Left ventricle myocardium inferior (tissue), 1 donor: ENCODE measurements at regions not wholly inside any gene's neighbourhood (a gene's known extent, or its start where the extent isn't known, plus 50 kb on each side); places are given as distances from the start of the nearest gene placed in this dataset.

Experiments used
- DNase-seq: peaks from one replicate; pipeline ENCODE4 v3.0.0-alpha.2; 2020
- H3K27ac ChIP-seq: fragments of 200-600 bp; replicated peaks from 2 replicates; pipeline ENCODE4 v1.8.0; 2021
- H3K27me3 ChIP-seq: fragments of 200-600 bp; 2 replicates; pipeline ENCODE4 v1.8.0; 2021; ENCODE audit warnings: low read depth
- H3K36me3 ChIP-seq: fragments of 200-600 bp; 2 replicates; pipeline ENCODE4 v1.8.0; 2021
- H3K4me1 ChIP-seq: fragments of 200-600 bp; 2 replicates; pipeline ENCODE4 v1.8.0; 2021
- H3K4me3 ChIP-seq: fragments of 200-600 bp; 2 replicates; pipeline ENCODE4 v1.8.0; 2021; ENCODE audit warnings: mild to moderate bottlenecking, moderate library complexity
- H3K9me3 ChIP-seq: fragments of 200-600 bp; replicated peaks from 2 replicates; pipeline ENCODE4 v1.8.0; 2021
- CTCF ChIP-seq: fragments of 200-600 bp; IDR thresholded peaks from 2 replicates; pipeline ENCODE4 v1.8.0; 2021; ENCODE audit warnings: antibody characterized with exemption, mild to moderate bottlenecking, borderline replicate concordance
- intact Hi-C: fragments of 100-400 bp; cut with micrococcal nuclease; formaldehyde crosslinking; loops from one replicate; pipeline ENCODE4 v1.11.0; 2022
- donor health status: DM: no; HTN: yes; CAD: no; lungs with severe emphysema.

- no peak for DNase-seq
- Histone ChIP-seq H3K9me3 (peaks cover 18% of the 10 kb centered on the region), H3K27me3 (no peaks in the 10 kb centered on the region), H3K27ac (no peak overlapping the region), H3K36me3 (no peaks in the 10 kb centered on the region), H3K4me1 (no peaks in the 10 kb centered on the region), H3K4me3 (no peak overlapping the region)
- TF ChIP-seq CTCF: no peak
- intact Hi-C loops: no loop called here
Measured at GRCh38 chr5:159549046-159549445, 218.8 kb upstream of the IL12B start.

GRCh38 chr5:159550951-159551350, 220.7 kb upstream of the IL12B start:
- Histone ChIP-seq H3K27ac (no peak overlapping the region), H3K27me3 (no peaks in the 10 kb centered on the region), H3K36me3 (no peaks in the 10 kb centered on the region), H3K4me3 (no peak overlapping the region), H3K9me3 (peaks cover 18% of the 10 kb centered on the region), H3K4me1 (no peaks in the 10 kb centered on the region)
- intact Hi-C loops: no loop called here
- no peak for TF ChIP-seq CTCF
- DNase-seq: no peak

GRCh38 chr5:159552751-159553150, 222.5 kb upstream of the IL12B start:
- TF ChIP-seq CTCF: no peak
- Histone ChIP-seq H3K4me1 (no peaks in the 10 kb centered on the region), H3K27me3 (no peaks in the 10 kb centered on the region), H3K36me3 (no peaks in the 10 kb centered on the region), H3K9me3 (peaks cover 9% of the 10 kb centered on the region), H3K4me3 (no peak overlapping the region), H3K27ac (no peak overlapping the region)
- intact Hi-C loops: no loop called here
- DNase-seq: no peak

- no peak for TF ChIP-seq CTCF
- no peaks in the 10 kb centered on the region for H3K36me3 ChIP-seq
- no peak overlapping the region for H3K27ac ChIP-seq
- no peaks in the 10 kb centered on the region for H3K4me1 ChIP-seq
- peaks cover 5% of the 10 kb centered on the region for H3K9me3 ChIP-seq
- no peak overlapping the region for H3K4me3 ChIP-seq
- H3K27me3 ChIP-seq: no peaks in the 10 kb centered on the region
- no peak for DNase-seq
- intact Hi-C loops: no loop called here
Measured at GRCh38 chr5:159553792-159554191, 223.5 kb upstream of the IL12B start.

- Histone ChIP-seq H3K4me3 (no peak overlapping the region), H3K36me3 (no peaks in the 10 kb centered on the region), H3K27ac (no peak overlapping the region), H3K27me3 (no peaks in the 10 kb centered on the region), H3K4me1 (no peaks in the 10 kb centered on the region), H3K9me3 (peaks cover 5% of the 10 kb centered on the region)
- intact Hi-C loops: no loop called here
- no peak for DNase-seq
- TF ChIP-seq CTCF: no peak
Measured at GRCh38 chr5:159555084-159555483, 224.8 kb upstream of the IL12B start.

GRCh38 chr5:159559337-159559736, 229.1 kb upstream of the IL12B start:
- Histone ChIP-seq H3K27me3 (no peaks in the 10 kb centered on the region), H3K4me1 (no peaks in the 10 kb centered on the region)

More at GRCh38 chr5:159559337-159559736, 229.1 kb upstream of the IL12B start:
- DNase-seq: no peak
- Histone ChIP-seq H3K9me3 (no peaks in the 10 kb centered on the region), H3K36me3 (no peaks in the 10 kb centered on the region), H3K27ac (no peak overlapping the region), H3K4me3 (no peak overlapping the region)
- intact Hi-C loops: no loop called here
- no peak for TF ChIP-seq CTCF
